WTC11 (cell line): ENCODE measurements at regions not wholly inside any gene's neighbourhood (a gene's known extent, or its start where the extent isn't known, plus 50 kb on each side); places are given as distances from the start of the nearest gene placed in this dataset.

Experiments
- ATAC-seq: fragments of 200-7000 bp; cut with Tn5 transposase; 2 replicates; pipeline ENCODE4 v1.10.0; 2021; ENCODE audit warnings: mild to moderate bottlenecking, moderate library complexity
- CTCF ChIA-PET: fragments of 300-600 bp; sonication (Branson Sonifier 250); formaldehyde crosslinking; loops from one replicate; lab custom pipeline; 2021; ENCODE audit warnings: antibody characterized with exemption; lab: Charles Lee
- POLR2A ChIA-PET: fragments of 350-600 bp; sonication (Branson Sonifier 250); formaldehyde crosslinking; loops from one replicate; lab custom pipeline; 2021; ENCODE audit warnings: antibody characterized with exemption; lab: Charles Lee
- DNase-seq: peaks from one replicate; pipeline ENCODE4 v3.0.0; 2021; ENCODE audit warnings: low spot score
- H3K27ac Mint-ChIP-seq: 2 replicates; pipeline ENCODE4 v1.8.0; 2021; ENCODE audit warnings: mixed read lengths
- H3K27me3 Mint-ChIP-seq: 2 replicates; pipeline ENCODE4 v1.8.0; 2021; ENCODE audit warnings: low read depth, mild to moderate bottlenecking, moderate library complexity, mixed read lengths
- H3K36me3 Mint-ChIP-seq: 2 replicates; pipeline ENCODE4 v1.8.0; 2021; ENCODE audit warnings: mixed read lengths
- H3K4me1 Mint-ChIP-seq: 2 replicates; pipeline ENCODE4 v1.8.0; 2022; ENCODE audit warnings: mixed read lengths
- H3K4me3 Mint-ChIP-seq: 2 replicates; pipeline ENCODE4 v1.8.0; 2021; ENCODE audit warnings: mild to moderate bottlenecking, moderate library complexity, mixed read lengths
- H3K9me3 Mint-ChIP-seq: 2 replicates; pipeline ENCODE4 v1.8.0; 2021; ENCODE audit warnings: mixed read lengths
- ATF1 ChIP-seq: sonication (generic); formaldehyde crosslinking; IDR thresholded peaks from 2 replicates; pipeline ENCODE4 v1.8.1; 2023; ENCODE audit warnings: mild to moderate bottlenecking, moderate library complexity, missing genetic modification reagents
- CREB1 ChIP-seq: sonication (generic); formaldehyde crosslinking; IDR thresholded peaks from 2 replicates; pipeline ENCODE4 v1.8.0; 2023; ENCODE audit warnings: mild to moderate bottlenecking, missing genetic modification reagents
- E2F5 ChIP-seq: sonication (generic); formaldehyde crosslinking; IDR thresholded peaks from 2 replicates; pipeline ENCODE4 v1.8.1; 2022; ENCODE audit warnings: mild to moderate bottlenecking, moderate library complexity, missing genetic modification reagents
- IRF2 ChIP-seq: sonication (generic); formaldehyde crosslinking; IDR thresholded peaks from 2 replicates; pipeline ENCODE4 v1.8.0; 2022; ENCODE audit warnings: low read depth, missing genetic modification reagents, borderline replicate concordance
- JAZF1 ChIP-seq: fragments of 250-450 bp; sonication (Bioruptor Pico); IDR thresholded peaks from 2 replicates; pipeline ENCODE4 v1.9.0; 2021; ENCODE audit warnings: moderate library complexity, mild to moderate bottlenecking, inconsistent platforms
- PRRX2 ChIP-seq: fragments of 250-450 bp; sonication (Bioruptor Pico); IDR thresholded peaks from 2 replicates; pipeline ENCODE4 v1.8.0; 2021; ENCODE audit warnings: mild to moderate bottlenecking
- TEAD1 ChIP-seq: sonication (generic); formaldehyde crosslinking; IDR thresholded peaks from 2 replicates; pipeline ENCODE4 v1.8.0; 2022; ENCODE audit warnings: mild to moderate bottlenecking, missing genetic modification reagents
- ZNF138 ChIP-seq: sonication (generic); formaldehyde crosslinking; conservative IDR thresholded peaks from 2 replicates; pipeline ENCODE4 v1.8.1; 2022; ENCODE audit warnings: mild to moderate bottlenecking, moderate library complexity, missing genetic modification reagents
- ZNF263 ChIP-seq: sonication (generic); formaldehyde crosslinking; IDR thresholded peaks from 2 replicates; pipeline ENCODE4 v1.8.1; 2022; ENCODE audit warnings: low read depth, mild to moderate bottlenecking, moderate library complexity, missing genetic modification reagents
- TF ChIP-seq, protein P1 (sequence below): sonication (generic); formaldehyde crosslinking; IDR thresholded peaks from 2 replicates; pipeline ENCODE4 v1.8.1; 2023; ENCODE audit warnings: mild to moderate bottlenecking, missing genetic modification reagents, borderline replicate concordance
- TF ChIP-seq, protein P2 (sequence below): sonication (generic); formaldehyde crosslinking; IDR thresholded peaks from 2 replicates; pipeline ENCODE4 v1.8.0; 2022; ENCODE audit warnings: mild to moderate bottlenecking, missing genetic modification reagents
- TF ChIP-seq, protein P3 (sequence below): fragments of 250-450 bp; sonication (Bioruptor Pico); IDR thresholded peaks from 2 replicates; pipeline ENCODE4 v1.8.0; 2021; ENCODE audit warnings: mild to moderate bottlenecking
- TF ChIP-seq, protein P4 (sequence below): sonication (generic); formaldehyde crosslinking; IDR thresholded peaks from 2 replicates; pipeline ENCODE4 v1.8.0; 2022; ENCODE audit warnings: missing genetic modification reagents

- TF ChIP-seq, protein P1, sequence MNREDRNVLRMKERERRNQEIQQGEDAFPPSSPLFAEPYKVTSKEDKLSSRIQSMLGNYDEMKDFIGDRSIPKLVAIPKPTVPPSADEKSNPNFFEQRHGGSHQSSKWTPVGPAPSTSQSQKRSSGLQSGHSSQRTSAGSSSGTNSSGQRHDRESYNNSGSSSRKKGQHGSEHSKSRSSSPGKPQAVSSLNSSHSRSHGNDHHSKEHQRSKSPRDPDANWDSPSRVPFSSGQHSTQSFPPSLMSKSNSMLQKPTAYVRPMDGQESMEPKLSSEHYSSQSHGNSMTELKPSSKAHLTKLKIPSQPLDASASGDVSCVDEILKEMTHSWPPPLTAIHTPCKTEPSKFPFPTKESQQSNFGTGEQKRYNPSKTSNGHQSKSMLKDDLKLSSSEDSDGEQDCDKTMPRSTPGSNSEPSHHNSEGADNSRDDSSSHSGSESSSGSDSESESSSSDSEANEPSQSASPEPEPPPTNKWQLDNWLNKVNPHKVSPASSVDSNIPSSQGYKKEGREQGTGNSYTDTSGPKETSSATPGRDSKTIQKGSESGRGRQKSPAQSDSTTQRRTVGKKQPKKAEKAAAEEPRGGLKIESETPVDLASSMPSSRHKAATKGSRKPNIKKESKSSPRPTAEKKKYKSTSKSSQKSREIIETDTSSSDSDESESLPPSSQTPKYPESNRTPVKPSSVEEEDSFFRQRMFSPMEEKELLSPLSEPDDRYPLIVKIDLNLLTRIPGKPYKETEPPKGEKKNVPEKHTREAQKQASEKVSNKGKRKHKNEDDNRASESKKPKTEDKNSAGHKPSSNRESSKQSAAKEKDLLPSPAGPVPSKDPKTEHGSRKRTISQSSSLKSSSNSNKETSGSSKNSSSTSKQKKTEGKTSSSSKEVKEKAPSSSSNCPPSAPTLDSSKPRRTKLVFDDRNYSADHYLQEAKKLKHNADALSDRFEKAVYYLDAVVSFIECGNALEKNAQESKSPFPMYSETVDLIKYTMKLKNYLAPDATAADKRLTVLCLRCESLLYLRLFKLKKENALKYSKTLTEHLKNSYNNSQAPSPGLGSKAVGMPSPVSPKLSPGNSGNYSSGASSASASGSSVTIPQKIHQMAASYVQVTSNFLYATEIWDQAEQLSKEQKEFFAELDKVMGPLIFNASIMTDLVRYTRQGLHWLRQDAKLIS, result no peak
- TF ChIP-seq ZNF138 (CRISPR knock-in tag), result no peak
- TF ChIP-seq IRF2 (CRISPR knock-in tag), result no peak
Observed at GRCh38 chr13:103297083-103297482, 230.9 kb upstream of the SLC10A2 start (continued).

DNA sequence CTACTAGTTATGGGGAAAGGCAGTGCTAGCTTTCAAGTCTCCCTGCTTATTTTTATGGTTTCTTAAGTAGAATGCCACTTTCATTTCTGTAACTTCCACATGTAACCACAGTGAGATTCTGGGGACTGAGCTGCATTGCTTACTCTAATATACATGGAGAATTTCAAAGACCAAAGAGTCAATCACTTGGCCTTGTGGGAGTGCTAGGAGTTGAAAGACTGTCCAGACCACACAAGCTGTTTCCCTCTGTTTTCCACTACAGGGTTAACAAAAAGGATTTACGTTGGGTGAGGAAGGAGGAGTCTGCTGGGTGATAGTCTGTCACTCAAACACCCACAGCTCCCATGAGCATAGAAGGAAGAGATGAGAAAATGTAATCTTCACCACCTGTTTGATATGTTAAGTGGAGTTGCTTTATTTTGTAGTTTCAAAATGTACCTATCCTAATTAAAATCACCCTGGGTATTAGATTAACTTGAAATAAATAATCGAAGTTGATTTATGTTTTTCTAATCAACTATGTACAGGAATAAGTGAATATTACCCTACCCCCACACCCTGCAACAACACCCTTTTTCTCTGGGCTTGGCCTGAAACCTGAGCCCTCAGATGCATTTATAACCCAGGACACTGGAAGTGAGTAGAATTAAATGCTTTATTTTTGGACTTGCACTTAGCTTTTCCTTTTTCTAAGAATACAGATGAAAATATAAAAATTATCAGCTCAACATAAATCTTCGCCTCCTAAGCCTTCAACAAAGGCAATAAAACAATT, 225.8 kb upstream of the SLC10A2 start:
- no peak overlapping the region for H3K4me3 Mint-ChIP-seq
- H3K27ac Mint-ChIP-seq, result no peak overlapping the region
- CTCF ChIA-PET, result no interaction called here
- POLR2A ChIA-PET, result no interaction called here
- no peak for DNase-seq
- no peaks in the 10 kb centered on the region for H3K27me3 Mint-ChIP-seq
- H3K4me1 Mint-ChIP-seq, result peaks cover 22% of the 10 kb centered on the region
- TF ChIP-seq CREB1 (no peak), PRRX2 (CRISPR knock-in tag) (no peak), ZNF263 (CRISPR knock-in tag) (no peak), ATF1 (CRISPR knock-in tag) (no peak), TEAD1 (no peak), JAZF1 (CRISPR knock-in tag) (no peak), E2F5 (CRISPR knock-in tag) (no peak)
- TF ChIP-seq, protein P2, sequence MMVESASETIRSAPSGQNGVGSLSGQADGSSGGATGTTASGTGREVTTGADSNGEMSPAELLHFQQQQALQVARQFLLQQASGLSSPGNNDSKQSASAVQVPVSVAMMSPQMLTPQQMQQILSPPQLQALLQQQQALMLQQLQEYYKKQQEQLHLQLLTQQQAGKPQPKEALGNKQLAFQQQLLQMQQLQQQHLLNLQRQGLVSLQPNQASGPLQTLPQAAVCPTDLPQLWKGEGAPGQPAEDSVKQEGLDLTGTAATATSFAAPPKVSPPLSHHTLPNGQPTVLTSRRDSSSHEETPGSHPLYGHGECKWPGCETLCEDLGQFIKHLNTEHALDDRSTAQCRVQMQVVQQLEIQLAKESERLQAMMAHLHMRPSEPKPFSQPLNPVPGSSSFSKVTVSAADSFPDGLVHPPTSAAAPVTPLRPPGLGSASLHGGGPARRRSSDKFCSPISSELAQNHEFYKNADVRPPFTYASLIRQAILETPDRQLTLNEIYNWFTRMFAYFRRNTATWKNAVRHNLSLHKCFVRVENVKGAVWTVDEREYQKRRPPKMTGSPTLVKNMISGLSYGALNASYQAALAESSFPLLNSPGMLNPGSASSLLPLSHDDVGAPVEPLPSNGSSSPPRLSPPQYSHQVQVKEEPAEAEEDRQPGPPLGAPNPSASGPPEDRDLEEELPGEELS (CRISPR knock-in tag), result no peak
- TF ChIP-seq, protein P3, sequence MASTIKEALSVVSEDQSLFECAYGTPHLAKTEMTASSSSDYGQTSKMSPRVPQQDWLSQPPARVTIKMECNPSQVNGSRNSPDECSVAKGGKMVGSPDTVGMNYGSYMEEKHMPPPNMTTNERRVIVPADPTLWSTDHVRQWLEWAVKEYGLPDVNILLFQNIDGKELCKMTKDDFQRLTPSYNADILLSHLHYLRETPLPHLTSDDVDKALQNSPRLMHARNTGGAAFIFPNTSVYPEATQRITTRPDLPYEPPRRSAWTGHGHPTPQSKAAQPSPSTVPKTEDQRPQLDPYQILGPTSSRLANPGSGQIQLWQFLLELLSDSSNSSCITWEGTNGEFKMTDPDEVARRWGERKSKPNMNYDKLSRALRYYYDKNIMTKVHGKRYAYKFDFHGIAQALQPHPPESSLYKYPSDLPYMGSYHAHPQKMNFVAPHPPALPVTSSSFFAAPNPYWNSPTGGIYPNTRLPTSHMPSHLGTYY (CRISPR knock-in tag), result no peak
- TF ChIP-seq, protein P4, sequence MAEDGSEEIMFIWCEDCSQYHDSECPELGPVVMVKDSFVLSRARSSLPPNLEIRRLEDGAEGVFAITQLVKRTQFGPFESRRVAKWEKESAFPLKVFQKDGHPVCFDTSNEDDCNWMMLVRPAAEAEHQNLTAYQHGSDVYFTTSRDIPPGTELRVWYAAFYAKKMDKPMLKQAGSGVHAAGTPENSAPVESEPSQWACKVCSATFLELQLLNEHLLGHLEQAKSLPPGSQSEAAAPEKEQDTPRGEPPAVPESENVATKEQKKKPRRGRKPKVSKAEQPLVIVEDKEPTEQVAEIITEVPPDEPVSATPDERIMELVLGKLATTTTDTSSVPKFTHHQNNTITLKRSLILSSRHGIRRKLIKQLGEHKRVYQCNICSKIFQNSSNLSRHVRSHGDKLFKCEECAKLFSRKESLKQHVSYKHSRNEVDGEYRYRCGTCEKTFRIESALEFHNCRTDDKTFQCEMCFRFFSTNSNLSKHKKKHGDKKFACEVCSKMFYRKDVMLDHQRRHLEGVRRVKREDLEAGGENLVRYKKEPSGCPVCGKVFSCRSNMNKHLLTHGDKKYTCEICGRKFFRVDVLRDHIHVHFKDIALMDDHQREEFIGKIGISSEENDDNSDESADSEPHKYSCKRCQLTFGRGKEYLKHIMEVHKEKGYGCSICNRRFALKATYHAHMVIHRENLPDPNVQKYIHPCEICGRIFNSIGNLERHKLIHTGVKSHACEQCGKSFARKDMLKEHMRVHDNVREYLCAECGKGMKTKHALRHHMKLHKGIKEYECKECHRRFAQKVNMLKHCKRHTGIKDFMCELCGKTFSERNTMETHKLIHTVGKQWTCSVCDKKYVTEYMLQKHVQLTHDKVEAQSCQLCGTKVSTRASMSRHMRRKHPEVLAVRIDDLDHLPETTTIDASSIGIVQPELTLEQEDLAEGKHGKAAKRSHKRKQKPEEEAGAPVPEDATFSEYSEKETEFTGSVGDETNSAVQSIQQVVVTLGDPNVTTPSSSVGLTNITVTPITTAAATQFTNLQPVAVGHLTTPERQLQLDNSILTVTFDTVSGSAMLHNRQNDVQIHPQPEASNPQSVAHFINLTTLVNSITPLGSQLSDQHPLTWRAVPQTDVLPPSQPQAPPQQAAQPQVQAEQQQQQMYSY (CRISPR knock-in tag), result no peak
- ATAC-seq, result peak; percentile 92
- H3K36me3 Mint-ChIP-seq, result peaks cover 7% of the 10 kb centered on the region
- H3K9me3 Mint-ChIP-seq, result peaks cover 8% of the 10 kb centered on the region
